NCI-H2171 treated with DMSO at 0.1 percent for 48 hours (cell line): ENCODE measurements at regions not wholly inside any gene's neighbourhood (a gene's known extent, or its start where the extent isn't known, plus 50 kb on each side); places are given as distances from the start of the nearest gene placed in this dataset.

ENCODE experiments used
- DNase-seq: peaks from one replicate; lab custom pipeline; 2025; lab: John Stamatoyannopoulos, UW

GRCh38 chr13:110773480-110773879 lies 60.0 kb downstream of the ING1 start:
- no peak for DNase-seq

GRCh38 chr13:110774051-110774450 lies 60.6 kb downstream of the ING1 start:
- DNase-seq, result no peak

- DNase-seq, result no peak
Observed at GRCh38 chr13:110774490-110774889, 61.0 kb downstream of the ING1 start.

- DNase-seq, result no peak
Observed at GRCh38 chr13:110775576-110775975, 62.1 kb downstream of the ING1 start.

GRCh38 chr13:110777251-110777820 lies 63.8 kb downstream of the ING1 start:
- no peak for DNase-seq

GRCh38 chr13:110779022-110779421 lies 65.5 kb downstream of the ING1 start:
- no peak for DNase-seq

- DNase-seq, result no peak
Observed at GRCh38 chr13:110780422-110780821, 66.9 kb downstream of the ING1 start.

- no peak for DNase-seq
Observed at GRCh38 chr13:110782185-110782584, 68.7 kb downstream of the ING1 start.

GRCh38 chr13:110784704-110785103 lies 71.2 kb downstream of the ING1 start:
- DNase-seq, result no peak

- no peak for DNase-seq
Observed at GRCh38 chr13:110788778-110789177, 75.3 kb downstream of the ING1 start.

- no peak for DNase-seq
Observed at GRCh38 chr13:110789871-110790270, 76.4 kb downstream of the ING1 start.

GRCh38 chr13:110790371-110790770 lies 76.9 kb downstream of the ING1 start:
- no peak for DNase-seq

- no peak for DNase-seq
Observed at GRCh38 chr13:110794209-110794608, 80.7 kb downstream of the ING1 start.

- no peak for DNase-seq
Observed at GRCh38 chr13:110797230-110797877, 83.9 kb downstream of the ING1 start.

GRCh38 chr13:110798081-110798994 lies 84.8 kb downstream of the ING1 start:
- no peak for DNase-seq

- DNase-seq, result no peak
Observed at GRCh38 chr13:110799246-110800236, 86.0 kb downstream of the ING1 start.

- no peak for DNase-seq
Observed at GRCh38 chr13:110801044-110801443, 87.5 kb downstream of the ING1 start.

- no peak for DNase-seq
Observed at GRCh38 chr13:110802260-110802659, 88.8 kb downstream of the ING1 start.

- DNase-seq, result no peak
Observed at GRCh38 chr13:110806636-110807035, 93.1 kb downstream of the ING1 start.

GRCh38 chr13:110807546-110807945 lies 94.0 kb downstream of the ING1 start:
- DNase-seq, result no peak

- no peak for DNase-seq
Observed at GRCh38 chr13:110808138-110808537, 94.6 kb downstream of the ING1 start.
